ENCODE measurements at regions not wholly inside any gene's neighbourhood (a gene's known extent, or its start where the extent isn't known, plus 50 kb on each side); places are given as distances from the start of the nearest gene placed in this dataset.

DNA sequence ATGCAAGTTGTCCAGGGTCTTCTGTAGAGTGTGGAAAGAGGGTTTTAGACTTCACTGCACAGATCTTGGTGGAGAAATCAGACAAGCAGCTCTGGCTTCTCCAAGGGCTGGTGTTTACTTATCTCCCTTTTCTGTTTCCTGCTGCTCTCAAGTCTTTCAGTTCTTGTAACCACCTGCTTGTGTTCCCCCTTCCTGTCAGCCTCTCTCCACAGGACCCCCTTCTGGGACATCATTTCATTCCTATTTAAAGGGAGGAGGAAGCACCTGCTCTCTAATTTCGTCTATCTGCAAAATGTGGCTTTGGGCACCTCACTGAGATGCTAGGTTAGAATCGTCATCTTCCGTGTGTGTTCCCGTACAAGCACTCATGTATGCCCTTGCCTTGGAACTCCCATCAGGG, 636.2 kb downstream of the MTRR start:
- no peak for DNase-seq
- intact Hi-C loops (cut with DNase I), result no loop called here
- no peaks in the 10 kb centered on the region for H3K36me3 ChIP-seq
- WGBS, 2 donors, result 65 to 73% methylated on average over 4 of the region's 4 CpGs
- H3K4me1 ChIP-seq, result no peaks in the 10 kb centered on the region
- TF ChIP-seq, protein P1, sequence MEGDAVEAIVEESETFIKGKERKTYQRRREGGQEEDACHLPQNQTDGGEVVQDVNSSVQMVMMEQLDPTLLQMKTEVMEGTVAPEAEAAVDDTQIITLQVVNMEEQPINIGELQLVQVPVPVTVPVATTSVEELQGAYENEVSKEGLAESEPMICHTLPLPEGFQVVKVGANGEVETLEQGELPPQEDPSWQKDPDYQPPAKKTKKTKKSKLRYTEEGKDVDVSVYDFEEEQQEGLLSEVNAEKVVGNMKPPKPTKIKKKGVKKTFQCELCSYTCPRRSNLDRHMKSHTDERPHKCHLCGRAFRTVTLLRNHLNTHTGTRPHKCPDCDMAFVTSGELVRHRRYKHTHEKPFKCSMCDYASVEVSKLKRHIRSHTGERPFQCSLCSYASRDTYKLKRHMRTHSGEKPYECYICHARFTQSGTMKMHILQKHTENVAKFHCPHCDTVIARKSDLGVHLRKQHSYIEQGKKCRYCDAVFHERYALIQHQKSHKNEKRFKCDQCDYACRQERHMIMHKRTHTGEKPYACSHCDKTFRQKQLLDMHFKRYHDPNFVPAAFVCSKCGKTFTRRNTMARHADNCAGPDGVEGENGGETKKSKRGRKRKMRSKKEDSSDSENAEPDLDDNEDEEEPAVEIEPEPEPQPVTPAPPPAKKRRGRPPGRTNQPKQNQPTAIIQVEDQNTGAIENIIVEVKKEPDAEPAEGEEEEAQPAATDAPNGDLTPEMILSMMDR (IDR thresholded peaks at IDR 0.05), result no peak
- peaks cover 0 to 15% (median 0%) of the 10 kb centered on the region in 11 donors for H3K9me3 ChIP-seq
- H3K27ac ChIP-seq, result no peak overlapping the region
- no peaks in the 10 kb centered on the region for H3K27me3 ChIP-seq
- ATAC-seq, result no peak
- H3K4me3 ChIP-seq, result no peak overlapping the region

DNA sequence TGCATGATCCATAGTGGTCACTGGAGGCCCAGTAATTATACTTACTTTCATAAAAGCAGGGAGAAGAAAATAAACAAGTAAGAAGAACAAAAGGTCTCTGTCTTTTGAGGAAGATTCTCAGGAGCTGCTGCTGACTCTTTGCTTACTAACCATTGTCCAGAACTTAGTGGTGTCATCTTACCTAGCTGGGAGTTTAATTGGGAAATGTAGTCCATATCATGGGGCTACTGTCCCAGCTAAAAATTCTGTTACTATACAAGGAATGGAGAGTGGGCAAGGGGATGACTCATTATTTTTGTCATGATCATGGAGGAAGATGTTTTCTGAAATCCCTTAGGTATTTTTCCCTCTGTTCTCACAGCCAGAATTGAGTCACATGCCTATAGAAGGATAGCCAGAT, 639.3 kb downstream of the MTRR start:
- TF ChIP-seq, protein P1 (IDR thresholded peaks at IDR 0.05), result no peak
- Histone ChIP-seq H3K27ac (no peak overlapping the region), H3K9me3 (peaks cover 0 to 36% (median 0%) of the 10 kb centered on the region in 11 donors), H3K4me1 (no peaks in the 10 kb centered on the region), H3K36me3 (no peaks in the 10 kb centered on the region), H3K4me3 (no peak overlapping the region), H3K27me3 (no peaks in the 10 kb centered on the region)
- intact Hi-C loops (cut with DNase I), result no loop called here
- no peak for ATAC-seq
- DNase-seq, result no peak

DNA sequence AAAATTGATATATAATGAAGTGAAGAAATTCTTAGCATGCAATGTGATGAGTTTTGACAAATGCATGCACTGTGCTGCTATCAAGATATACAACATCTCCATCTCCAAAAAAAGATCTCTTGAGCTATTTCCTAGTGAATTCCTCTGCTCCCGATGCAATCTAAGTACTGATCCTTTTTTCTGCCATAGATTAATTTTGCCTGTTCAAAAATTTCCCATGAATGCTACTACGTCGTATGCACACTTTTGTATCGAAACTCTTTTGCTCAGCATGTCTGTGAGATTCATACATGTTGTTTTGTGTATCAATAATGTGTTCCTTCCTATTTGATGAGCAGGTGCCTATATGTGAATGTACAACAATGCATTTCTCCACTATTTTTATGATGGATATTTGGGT, 647.4 kb downstream of the MTRR start:
- Histone ChIP-seq H3K4me1 (no peaks in the 10 kb centered on the region), H3K27ac (no peak overlapping the region), H3K9me3 (peaks cover 0 to 12% (median 0%) of the 10 kb centered on the region in 11 donors), H3K27me3 (no peaks in the 10 kb centered on the region), H3K36me3 (no peaks in the 10 kb centered on the region), H3K4me3 (no peak overlapping the region)
- 85 to 86% methylated on average over 4 of the region's 4 CpGs for WGBS, 2 donors
- DNase-seq (no peak), ATAC-seq (no peak)
- intact Hi-C loops (cut with DNase I), result no loop called here
- TF ChIP-seq, protein P1 (IDR thresholded peaks at IDR 0.05), result no peak

DNA sequence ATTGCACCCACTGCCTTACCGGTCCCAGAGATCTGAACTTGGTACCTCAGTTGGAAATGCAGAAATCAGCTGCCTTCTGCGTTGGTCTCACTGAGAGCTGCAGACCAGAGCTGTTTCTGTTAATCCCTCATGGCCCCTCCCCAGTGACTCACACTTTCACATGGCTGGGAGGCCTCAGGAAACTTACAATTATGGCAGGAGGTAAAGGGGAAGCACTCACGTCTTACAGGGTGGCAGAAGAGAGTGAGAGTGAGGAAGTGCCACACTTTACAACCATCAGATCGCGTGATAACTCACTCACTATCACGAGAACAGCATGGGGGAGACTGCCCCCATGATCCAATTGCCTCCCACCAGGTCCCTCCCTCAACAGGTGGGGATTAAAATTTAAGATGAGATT, 648.5 kb downstream of the MTRR start:
- Histone ChIP-seq H3K4me1 (no peaks in the 10 kb centered on the region), H3K4me3 (no peak overlapping the region), H3K27ac (no peak overlapping the region), H3K9me3 (peaks cover 0 to 8% (median 0%) of the 10 kb centered on the region in 11 donors), H3K27me3 (peaks cover 0 to 4% (median 0%) of the 10 kb centered on the region in 7 donors), H3K36me3 (no peaks in the 10 kb centered on the region)
- TF ChIP-seq, protein P1 (IDR thresholded peaks at IDR 0.05), result no peak
- intact Hi-C loops (cut with DNase I), result no loop called here
- ATAC-seq, result no peak
- WGBS, 2 donors, result 55 to 62% methylated on average over 6 of the region's 6 CpGs
- no peak for DNase-seq

DNA sequence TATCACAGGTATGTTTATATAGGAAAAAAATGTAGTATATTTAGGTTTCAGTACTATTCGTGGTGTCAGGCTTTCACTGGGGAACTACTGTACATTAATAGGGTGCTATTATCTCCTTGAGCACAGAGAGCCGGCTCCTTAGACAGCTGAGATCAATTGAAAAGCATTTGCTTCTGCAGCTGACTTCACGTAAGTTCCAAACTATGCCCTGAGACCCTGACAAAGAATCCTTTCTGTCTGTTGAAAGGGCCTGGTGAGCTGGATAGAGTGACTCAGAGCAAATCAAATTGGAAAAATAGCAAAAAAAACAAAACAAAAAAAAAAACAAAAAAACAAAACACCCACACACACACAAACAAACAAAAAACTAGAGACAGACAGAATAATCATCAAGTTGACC, 652.0 kb downstream of the MTRR start:
- no peak for ATAC-seq
- peaks cover 0 to 4% (median 0%) of the 10 kb centered on the region in 7 donors for H3K27me3 ChIP-seq
- intact Hi-C loops (cut with DNase I), result no loop called here
- TF ChIP-seq, protein P1 (IDR thresholded peaks at IDR 0.05), result no peak
- WGBS, 2 donors, result 51 to 67% methylated on average over 3 of the region's 3 CpGs
- no peak for DNase-seq
- H3K27ac ChIP-seq, result no peak overlapping the region
- no peaks in the 10 kb centered on the region for H3K9me3 ChIP-seq
- no peaks in the 10 kb centered on the region for H3K4me1 ChIP-seq
- H3K4me3 ChIP-seq, result no peak overlapping the region
- H3K36me3 ChIP-seq, result no peaks in the 10 kb centered on the region

Measured in heart right ventricle (tissue), 16 donors.